Endodermal cell (in vitro differentiated cells): ENCODE measurements at regions not wholly inside any gene's neighbourhood (a gene's known extent, or its start where the extent isn't known, plus 50 kb on each side); places are given as distances from the start of the nearest gene placed in this dataset.

ENCODE experiments used
- DNase-seq: peaks from one replicate; pipeline ENCODE4 v3.0.0-alpha.2; 2017
- H3K27ac ChIP-seq: 2 replicates; pipeline ENCODE4 v1.5.1; 2013; ENCODE audit warnings: mild to moderate bottlenecking, low read depth, low read length, moderate library complexity
- H3K27me3 ChIP-seq: 2 replicates; pipeline ENCODE4 v1.6.1; 2013; ENCODE audit warnings: mild to moderate bottlenecking, low read length, moderate library complexity; ENCODE audit not compliant: insufficient read depth, control insufficient read depth, poor library complexity, severe bottlenecking
- H3K36me3 ChIP-seq: 2 replicates; pipeline ENCODE4 v1.7.0; 2013; ENCODE audit warnings: mild to moderate bottlenecking, low read length, moderate library complexity; ENCODE audit not compliant: control insufficient read depth, insufficient read depth
- H3K4me1 ChIP-seq: one replicate; pipeline ENCODE4 v1.7.0; 2013; ENCODE audit warnings: low read length; ENCODE audit not compliant: control insufficient read depth, insufficient read depth
- H3K4me3 ChIP-seq: 2 replicates; pipeline ENCODE4 v1.5.1; 2013; ENCODE audit warnings: mild to moderate bottlenecking, low read length, moderate library complexity
- H3K9ac ChIP-seq: 2 replicates; pipeline ENCODE4 v1.6.1; 2013; ENCODE audit warnings: mild to moderate bottlenecking, low read length, moderate library complexity; ENCODE audit not compliant: poor library complexity, severe bottlenecking; ENCODE audit errors: extremely low read depth
- H3K9me3 ChIP-seq: 2 replicates; pipeline ENCODE4 v1.6.1; 2013; ENCODE audit warnings: mild to moderate bottlenecking, low read length, moderate library complexity; ENCODE audit not compliant: control insufficient read depth
- H3K27ac Mint-ChIP-seq: 2 replicates; pipeline ENCODE4 v1.8.0; 2020; ENCODE audit warnings: mixed read lengths
- H3K27me3 Mint-ChIP-seq: 2 replicates; pipeline ENCODE4 v1.8.0; 2021; ENCODE audit warnings: mild to moderate bottlenecking, mixed read lengths; ENCODE audit not compliant: insufficient read depth
- H3K36me3 Mint-ChIP-seq: 2 replicates; pipeline ENCODE4 v1.8.0; 2020; ENCODE audit warnings: low read depth, mixed read lengths
- H3K4me1 Mint-ChIP-seq: 2 replicates; pipeline ENCODE4 v1.8.0; 2020; ENCODE audit warnings: mixed read lengths
- H3K4me3 Mint-ChIP-seq: 2 replicates; pipeline ENCODE4 v1.8.0; 2020; ENCODE audit warnings: mild to moderate bottlenecking, moderate library complexity, mixed read lengths
- H3K9me3 Mint-ChIP-seq: 2 replicates; pipeline ENCODE4 v1.8.0; 2020; ENCODE audit warnings: mild to moderate bottlenecking, mixed read lengths
- WGBS, 2 experiments: methylation state at CpG; one replicate each; pipeline versions ENCODE4 v1.1.5 to v1.1.7; 2013; ENCODE audit warnings: missing lambda C conversion rate in 2 of 2, mixed read lengths in 1 of 2; ENCODE audit not compliant: insufficient coverage in 1 of 2, insufficient read length in 1 of 2; 5-methylcytosine and 5-hydroxymethylcytosine counted together
- TF ChIP-seq, protein P1 (sequence below): fragments of 200-600 bp; sonication (generic); conservative IDR thresholded peaks from 2 replicates; pipeline ENCODE4 v1.5.0; 2021; ENCODE audit warnings: antibody characterized with exemption, mild to moderate bottlenecking

DNA sequence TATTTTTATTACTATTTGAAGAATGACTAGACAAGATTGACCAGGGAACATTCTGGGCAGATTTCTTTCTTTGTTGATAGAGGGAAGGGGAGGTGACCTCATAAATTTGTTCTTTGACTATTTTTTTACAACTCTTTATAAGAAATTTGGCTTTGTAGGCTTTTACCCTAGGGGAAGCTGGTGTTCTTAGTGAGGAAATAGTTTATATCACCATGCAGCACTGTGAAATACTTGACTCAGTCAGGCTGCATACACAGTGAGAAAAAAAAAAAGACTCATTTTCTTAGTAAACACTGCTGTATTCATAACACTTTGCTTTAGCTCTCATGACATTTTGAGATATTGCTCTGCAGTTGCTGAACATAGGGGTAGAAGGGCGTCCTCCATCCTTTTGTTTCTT is 336.6 kb upstream of the PIK3R1 start:
- Histone ChIP-seq H3K4me3 (no peak overlapping the region), H3K27me3 (no peaks in the 10 kb centered on the region), H3K4me1 (no peaks in the 10 kb centered on the region), H3K9ac (no peak overlapping the region), H3K36me3 (no peaks in the 10 kb centered on the region), H3K9me3 (no peaks in the 10 kb centered on the region), H3K27ac (no peak overlapping the region)
- peaks cover 9% of the 10 kb centered on the region for H3K4me1 Mint-ChIP-seq
- no peak for DNase-seq
- H3K36me3 Mint-ChIP-seq: no peaks in the 10 kb centered on the region
- H3K4me3 Mint-ChIP-seq: no peak overlapping the region
- TF ChIP-seq, protein P1, sequence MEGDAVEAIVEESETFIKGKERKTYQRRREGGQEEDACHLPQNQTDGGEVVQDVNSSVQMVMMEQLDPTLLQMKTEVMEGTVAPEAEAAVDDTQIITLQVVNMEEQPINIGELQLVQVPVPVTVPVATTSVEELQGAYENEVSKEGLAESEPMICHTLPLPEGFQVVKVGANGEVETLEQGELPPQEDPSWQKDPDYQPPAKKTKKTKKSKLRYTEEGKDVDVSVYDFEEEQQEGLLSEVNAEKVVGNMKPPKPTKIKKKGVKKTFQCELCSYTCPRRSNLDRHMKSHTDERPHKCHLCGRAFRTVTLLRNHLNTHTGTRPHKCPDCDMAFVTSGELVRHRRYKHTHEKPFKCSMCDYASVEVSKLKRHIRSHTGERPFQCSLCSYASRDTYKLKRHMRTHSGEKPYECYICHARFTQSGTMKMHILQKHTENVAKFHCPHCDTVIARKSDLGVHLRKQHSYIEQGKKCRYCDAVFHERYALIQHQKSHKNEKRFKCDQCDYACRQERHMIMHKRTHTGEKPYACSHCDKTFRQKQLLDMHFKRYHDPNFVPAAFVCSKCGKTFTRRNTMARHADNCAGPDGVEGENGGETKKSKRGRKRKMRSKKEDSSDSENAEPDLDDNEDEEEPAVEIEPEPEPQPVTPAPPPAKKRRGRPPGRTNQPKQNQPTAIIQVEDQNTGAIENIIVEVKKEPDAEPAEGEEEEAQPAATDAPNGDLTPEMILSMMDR: no peak
- no peak overlapping the region for H3K27ac Mint-ChIP-seq
- H3K27me3 Mint-ChIP-seq: peaks cover 4% of the 10 kb centered on the region
- WGBS, 2 experiments: 95 to 100% methylated on average over 1 of the region's 1 CpG
- H3K9me3 Mint-ChIP-seq: no peaks in the 10 kb centered on the region

DNA sequence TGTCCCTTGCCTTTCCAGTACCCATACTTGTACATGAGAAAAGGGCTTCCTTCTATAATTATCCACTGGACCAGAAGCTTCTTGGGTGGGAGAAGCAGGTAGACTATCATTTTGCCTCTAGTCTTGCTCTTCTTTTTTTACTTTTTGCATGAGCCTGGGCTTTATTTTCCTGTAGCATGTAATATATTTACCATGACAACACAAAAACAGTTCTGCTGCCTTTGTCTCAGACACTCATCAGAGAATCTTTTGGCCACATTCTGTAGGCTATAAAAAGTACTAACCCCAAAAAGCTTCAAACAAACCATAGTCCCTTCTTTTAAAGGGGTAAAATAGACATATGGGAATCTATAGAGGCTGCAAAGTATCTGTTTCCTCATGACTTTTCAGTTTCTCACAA is 339.2 kb upstream of the PIK3R1 start:
- H3K27ac Mint-ChIP-seq: no peak overlapping the region
- no peak overlapping the region for H3K27ac ChIP-seq
- H3K4me3 ChIP-seq: no peak overlapping the region
- TF ChIP-seq, protein P1: no peak
- no peak overlapping the region for H3K4me3 Mint-ChIP-seq
- peaks cover 4% of the 10 kb centered on the region for H3K27me3 Mint-ChIP-seq
- H3K36me3 ChIP-seq: no peaks in the 10 kb centered on the region
- no peak overlapping the region for H3K9ac ChIP-seq
- H3K9me3 ChIP-seq: no peaks in the 10 kb centered on the region
- no peaks in the 10 kb centered on the region for H3K4me1 ChIP-seq
- H3K9me3 Mint-ChIP-seq: no peaks in the 10 kb centered on the region
- peaks cover 15% of the 10 kb centered on the region for H3K4me1 Mint-ChIP-seq
- no peaks in the 10 kb centered on the region for H3K27me3 ChIP-seq
- H3K36me3 Mint-ChIP-seq: no peaks in the 10 kb centered on the region
- DNase-seq: no peak

DNA sequence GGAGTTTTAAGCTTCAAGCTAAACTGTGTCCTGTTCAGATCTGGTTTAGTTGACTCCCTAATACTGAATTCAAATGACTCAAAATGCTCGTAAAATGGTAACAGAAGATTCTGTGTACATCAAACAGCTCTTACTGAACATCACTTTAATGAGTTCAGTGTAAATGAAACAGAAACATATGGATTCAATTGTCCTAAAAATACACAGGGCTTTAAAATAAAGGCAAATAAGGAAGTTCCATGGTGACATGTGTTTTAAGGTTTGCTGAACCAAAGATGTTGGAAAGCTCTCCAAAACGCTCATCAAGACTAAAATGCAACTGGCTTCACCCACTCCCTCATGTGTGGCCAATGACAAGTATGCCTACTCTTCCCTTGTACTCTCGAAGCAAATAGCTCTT is 340.0 kb upstream of the PIK3R1 start:
- 93 to 100% methylated on average over 1 to 3 of the region's 3 CpGs for WGBS, 2 experiments
- H3K27ac ChIP-seq: no peak overlapping the region
- no peaks in the 10 kb centered on the region for H3K27me3 ChIP-seq
- H3K4me3 Mint-ChIP-seq: no peak overlapping the region
- no peaks in the 10 kb centered on the region for H3K36me3 Mint-ChIP-seq
- no peaks in the 10 kb centered on the region for H3K9me3 ChIP-seq
- no peaks in the 10 kb centered on the region for H3K36me3 ChIP-seq
- no peaks in the 10 kb centered on the region for H3K4me1 ChIP-seq
- TF ChIP-seq, protein P1: no peak
- no peak overlapping the region for H3K27ac Mint-ChIP-seq
- H3K27me3 Mint-ChIP-seq: peaks cover 4% of the 10 kb centered on the region
- H3K9ac ChIP-seq: no peak overlapping the region
- no peak for DNase-seq
- H3K4me3 ChIP-seq: no peak overlapping the region
- peaks cover 15% of the 10 kb centered on the region for H3K4me1 Mint-ChIP-seq
- H3K9me3 Mint-ChIP-seq: no peaks in the 10 kb centered on the region
